22Rv1 (cell line): ENCODE measurements at regions not wholly inside any gene's neighbourhood (a gene's known extent, or its start where the extent isn't known, plus 50 kb on each side); places are given as distances from the start of the nearest gene placed in this dataset.

Experiments
- H3K27ac ChIP-seq: fragments of 450-650 bp; 2 replicates; pipeline ENCODE4 v1.5.1; 2017
- ZFX ChIP-seq: fragments of 450-650 bp; IDR thresholded peaks from 2 replicates; pipeline ENCODE4 v1.6.1; 2017; ENCODE audit warnings: antibody characterized with exemption, borderline replicate concordance
- TF ChIP-seq, protein P1 (sequence below): fragments of 450-650 bp; IDR thresholded peaks from 2 replicates; pipeline ENCODE4 v1.5.1; 2017; ENCODE audit warnings: mild to moderate bottlenecking

DNA sequence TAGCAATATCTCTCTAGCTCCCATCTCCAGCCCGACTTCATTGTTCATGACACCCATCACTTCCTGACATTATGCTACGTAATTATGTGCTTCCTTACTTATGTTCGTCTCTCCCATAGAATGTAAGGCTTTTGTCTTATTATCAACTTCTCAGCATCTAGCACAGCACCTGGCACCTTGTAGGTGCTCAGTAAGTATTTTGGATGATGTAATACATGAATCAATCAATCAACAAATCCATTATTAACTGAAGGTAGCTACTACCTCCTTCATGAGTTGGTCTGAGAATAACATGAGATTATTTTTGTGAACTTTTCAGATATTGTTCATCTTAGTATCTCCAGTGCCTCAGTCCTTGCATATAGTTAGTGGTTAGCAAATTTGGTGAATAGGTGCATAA is 109.3 kb downstream of the EN1 start:
- H3K27ac ChIP-seq, result no peak overlapping the region

DNA sequence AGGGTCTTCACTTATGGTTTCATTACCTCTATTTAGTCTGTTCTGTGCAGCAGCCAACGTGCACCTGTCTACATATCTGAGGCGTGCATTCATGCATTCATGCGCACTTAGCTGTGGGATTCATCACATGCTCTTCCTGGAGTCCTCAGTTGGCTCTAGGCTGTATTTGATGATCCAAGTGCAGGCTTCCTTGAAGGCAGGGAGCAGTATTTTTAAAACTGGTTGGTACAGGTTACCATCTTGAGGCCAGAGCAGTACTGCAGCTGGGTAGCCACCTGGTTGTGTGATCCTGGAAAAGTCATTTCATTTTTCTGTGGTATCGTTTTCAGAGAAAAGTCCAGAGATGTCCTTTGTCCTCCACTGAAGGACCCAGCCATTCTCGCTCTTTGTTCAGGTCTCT is 109.8 kb downstream of the EN1 start:
- no peak overlapping the region for H3K27ac ChIP-seq
- TF ChIP-seq, protein P1, sequence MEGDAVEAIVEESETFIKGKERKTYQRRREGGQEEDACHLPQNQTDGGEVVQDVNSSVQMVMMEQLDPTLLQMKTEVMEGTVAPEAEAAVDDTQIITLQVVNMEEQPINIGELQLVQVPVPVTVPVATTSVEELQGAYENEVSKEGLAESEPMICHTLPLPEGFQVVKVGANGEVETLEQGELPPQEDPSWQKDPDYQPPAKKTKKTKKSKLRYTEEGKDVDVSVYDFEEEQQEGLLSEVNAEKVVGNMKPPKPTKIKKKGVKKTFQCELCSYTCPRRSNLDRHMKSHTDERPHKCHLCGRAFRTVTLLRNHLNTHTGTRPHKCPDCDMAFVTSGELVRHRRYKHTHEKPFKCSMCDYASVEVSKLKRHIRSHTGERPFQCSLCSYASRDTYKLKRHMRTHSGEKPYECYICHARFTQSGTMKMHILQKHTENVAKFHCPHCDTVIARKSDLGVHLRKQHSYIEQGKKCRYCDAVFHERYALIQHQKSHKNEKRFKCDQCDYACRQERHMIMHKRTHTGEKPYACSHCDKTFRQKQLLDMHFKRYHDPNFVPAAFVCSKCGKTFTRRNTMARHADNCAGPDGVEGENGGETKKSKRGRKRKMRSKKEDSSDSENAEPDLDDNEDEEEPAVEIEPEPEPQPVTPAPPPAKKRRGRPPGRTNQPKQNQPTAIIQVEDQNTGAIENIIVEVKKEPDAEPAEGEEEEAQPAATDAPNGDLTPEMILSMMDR, result no peak
- TF ChIP-seq ZFX, result no peak

More for the DNA sequence above, 109.3 kb downstream of the EN1 start:
- TF ChIP-seq, protein P1, result no peak
- TF ChIP-seq ZFX, result no peak

DNA sequence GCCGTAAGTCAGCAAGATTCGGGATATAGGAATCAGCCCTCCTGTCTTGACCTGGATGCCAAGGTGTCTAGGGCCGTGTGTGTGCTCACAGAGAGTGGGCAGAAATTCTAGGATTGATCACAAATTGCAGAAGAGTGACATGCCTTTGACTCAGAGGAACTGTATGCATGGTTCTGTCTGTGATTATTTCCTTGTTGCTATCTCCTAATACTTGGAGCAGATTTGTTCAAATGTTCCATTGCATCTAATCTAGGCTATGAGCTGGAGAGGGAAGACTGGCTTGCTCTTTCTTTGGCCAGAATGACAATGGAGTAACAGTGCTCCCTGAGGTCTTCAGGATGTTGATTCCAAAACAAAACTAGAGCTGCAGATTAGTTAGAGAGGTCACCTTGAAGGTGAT is 115.0 kb downstream of the EN1 start:
- H3K27ac ChIP-seq, result no peak overlapping the region
- TF ChIP-seq, protein P1, result no peak
- TF ChIP-seq ZFX, result no peak

DNA sequence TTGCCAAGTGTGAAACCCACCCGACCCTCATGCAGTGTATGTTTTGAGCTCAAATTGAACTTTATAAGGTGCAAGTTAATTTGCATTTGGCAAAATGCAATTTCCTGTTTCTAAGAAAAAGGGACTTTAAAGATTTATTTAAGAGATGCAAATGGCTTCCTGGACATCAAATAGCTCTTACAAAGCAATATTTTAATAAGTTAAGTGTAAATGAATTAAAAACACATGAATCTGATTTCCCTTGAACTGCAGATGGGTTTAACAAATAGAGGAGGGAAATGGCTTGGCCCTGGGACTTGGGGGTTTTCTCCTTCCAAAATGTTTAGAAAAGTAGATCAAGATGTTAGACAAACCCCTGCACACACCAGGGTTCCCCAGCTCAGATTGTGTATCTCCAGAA is 116.0 kb downstream of the EN1 start:
- no peak for TF ChIP-seq ZFX
- TF ChIP-seq, protein P1, result no peak
- no peak overlapping the region for H3K27ac ChIP-seq

DNA sequence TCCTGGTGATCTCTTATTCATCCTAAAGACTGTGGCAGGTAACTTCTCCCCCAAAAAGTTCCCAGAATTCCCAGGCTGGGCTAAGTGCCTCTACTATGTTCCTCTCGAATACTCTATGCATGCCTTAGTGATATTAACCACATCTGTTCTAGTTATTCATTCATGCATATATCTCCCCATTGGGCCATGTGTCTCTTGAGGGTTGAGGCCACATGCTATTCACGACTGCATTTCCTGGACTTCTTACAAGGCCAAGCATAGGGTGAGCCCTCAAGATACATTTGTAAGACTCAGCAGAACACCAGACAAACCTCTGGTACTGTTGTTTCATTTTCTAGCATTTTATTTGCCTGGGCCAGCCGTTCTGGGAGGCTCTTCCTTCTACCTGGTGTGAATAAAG is 117.0 kb downstream of the EN1 start:
- H3K27ac ChIP-seq, result no peak overlapping the region
- no peak for TF ChIP-seq ZFX
- TF ChIP-seq, protein P1, result no peak

DNA sequence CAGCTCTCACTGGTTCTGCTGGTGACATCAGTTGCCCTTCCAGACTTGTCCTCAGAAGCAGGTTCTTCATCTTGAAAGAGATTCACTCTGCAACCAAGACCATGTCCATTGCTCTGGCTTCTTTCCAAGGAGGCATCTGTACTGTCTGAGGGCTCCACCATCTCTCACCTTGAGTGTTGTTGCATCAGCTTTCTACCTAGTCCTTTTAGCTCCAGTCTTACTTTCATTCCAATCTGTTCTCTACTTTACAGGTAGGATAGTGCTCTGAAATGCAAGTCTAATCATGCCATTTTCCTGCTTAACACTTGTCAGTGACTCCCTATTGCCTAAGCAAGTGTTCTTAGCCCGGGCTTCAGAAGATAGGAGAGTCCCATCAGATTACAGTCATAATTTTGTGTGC is 117.7 kb downstream of the EN1 start:
- TF ChIP-seq ZFX, result no peak
- TF ChIP-seq, protein P1, result no peak
- H3K27ac ChIP-seq, result no peak overlapping the region

DNA sequence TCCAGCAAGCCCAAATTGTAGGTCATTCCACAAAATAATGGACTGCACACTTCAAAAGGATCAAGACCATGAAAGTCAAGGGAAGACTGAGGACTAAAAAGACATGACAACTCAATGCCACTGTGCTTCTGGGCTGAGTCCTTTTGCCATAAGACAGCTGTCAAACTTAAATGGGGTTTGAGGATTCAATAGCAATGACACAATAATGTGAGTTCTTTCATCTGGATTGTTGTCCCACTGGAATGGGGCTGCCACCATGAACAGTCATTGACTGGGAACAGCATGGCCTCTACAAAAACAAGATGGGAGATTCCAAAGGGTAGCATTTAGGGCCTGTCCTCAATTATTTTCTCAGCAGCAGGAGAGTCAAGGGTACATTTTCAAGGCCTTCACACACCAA is 118.5 kb downstream of the EN1 start:
- TF ChIP-seq, protein P1, result no peak
- TF ChIP-seq ZFX, result no peak
- no peak overlapping the region for H3K27ac ChIP-seq

DNA sequence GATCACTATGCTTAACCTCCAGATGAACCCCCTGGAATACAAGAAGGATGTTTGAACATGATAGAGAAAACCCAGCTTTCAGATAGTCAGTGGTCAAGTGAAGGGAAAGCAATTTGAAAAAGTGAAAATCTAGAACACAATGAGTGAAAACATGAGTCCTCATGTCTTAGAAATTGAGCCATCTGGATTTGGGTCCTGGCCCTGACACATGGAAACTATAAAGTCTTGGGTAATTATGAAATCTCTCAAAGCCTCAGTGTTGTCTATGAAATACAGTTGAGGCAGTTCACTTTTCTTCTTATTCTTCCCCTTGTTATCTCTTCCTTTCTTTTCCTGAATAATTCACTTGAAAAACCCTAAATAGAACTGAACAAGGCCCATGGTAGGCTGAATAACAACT is 120.6 kb downstream of the EN1 start:
- TF ChIP-seq, protein P1, result no peak
- no peak for TF ChIP-seq ZFX
- H3K27ac ChIP-seq, result no peak overlapping the region
